ENCODE measurements at regions not wholly inside any gene's neighbourhood (a gene's known extent, or its start where the extent isn't known, plus 50 kb on each side); places are given as distances from the start of the nearest gene placed in this dataset.

- Histone ChIP-seq H3K27me3 (ENCODE audit: control insufficient read depth in 2 of 2, insufficient read depth in 2 of 2, low read length in 2 of 2) (no peaks in the 10 kb centered on the region), H3K4me1 (replicated peaks in 1 of 2; ENCODE audit: control insufficient read depth in 2 of 2, insufficient read depth in 2 of 2, low read length in 2 of 2) (no peaks in the 10 kb centered on the region), H3K9me3 (replicated peaks; ENCODE audit: control insufficient read depth, insufficient read depth, low read depth, low read length) (no peaks in the 10 kb centered on the region), H3K36me3 (ENCODE audit: control insufficient read depth, insufficient read depth, low read length) (no peaks in the 10 kb centered on the region), H4K20me1 (replicated peaks; ENCODE audit: control insufficient read depth, insufficient read depth, low read length) (no peaks in the 10 kb centered on the region), H3K79me2 (ENCODE audit: control insufficient read depth, insufficient read depth, low read length) (no peaks in the 10 kb centered on the region), H2AFZ (ENCODE audit: low read depth, low read length) (no peak overlapping the region), H3K4me2 (ENCODE audit: insufficient read depth, low read length) (no peak overlapping the region), H3K9me1 (ENCODE audit: control insufficient read depth, insufficient read depth, low read length) (no peaks in the 10 kb centered on the region), H3K27ac (ENCODE audit: extremely low read depth, low read depth, low read length) (no peak overlapping the region), H3K9ac (ENCODE audit: insufficient read depth in 1 of 2, low read depth in 2 of 2, low read length in 2 of 2) (no peak overlapping the region), H3K4me3 (no peak overlapping the region)
- intact Hi-C loops (cut with micrococcal nuclease): no loop called here
- CTCF ChIA-PET (ENCODE audit: low intra/inter-chr PET ratio): no interaction called here
- ATAC-seq (no peak), FAIRE-seq (no peak), DNase-seq (ENCODE audit: extremely low read depth in 1 of 4, low spot score in 3 of 4) (no peak)
- POLR2A ChIA-PET: no interaction called here
- 0% methylated on average over 2 of the region's 2 CpGs for WGBS (ENCODE audit: insufficient coverage, low coverage, missing lambda C conversion rate)
- TF ChIP-seq C11orf30 (IDR thresholded peaks at IDR 0.05; ENCODE audit: low read depth) (no peak), E2F1 (CRISPR knock-in tag; IDR thresholded peaks at IDR 0.05) (no peak), NFE2 (IDR thresholded peaks at IDR 0.05; ENCODE audit: low read depth) (no peak)
- in situ Hi-C loops (cut with MboI): no loop called here
- BruUV-seq (replicated peaks): no TSS peak
Measured at GRCh38 chr3:118380576-118380975, 654.1 kb downstream of the IGSF11 start.

GRCh38 chr3:118396491-118396890, 638.2 kb downstream of the IGSF11 start:
- Histone ChIP-seq H3K4me1 (replicated peaks in 1 of 2; ENCODE audit: control insufficient read depth in 2 of 2, insufficient read depth in 2 of 2, low read length in 2 of 2) (no peaks in the 10 kb centered on the region; a peak in 1 of 5 replicates), H3K9me1 (ENCODE audit: control insufficient read depth, insufficient read depth, low read length) (no peaks in the 10 kb centered on the region), H3K36me3 (ENCODE audit: control insufficient read depth, insufficient read depth, low read length) (no peaks in the 10 kb centered on the region), H3K79me2 (ENCODE audit: control insufficient read depth, insufficient read depth, low read length) (no peaks in the 10 kb centered on the region), H3K9ac (ENCODE audit: insufficient read depth in 1 of 2, low read depth in 2 of 2, low read length in 2 of 2) (no peak overlapping the region), H3K4me2 (ENCODE audit: insufficient read depth, low read length) (no peak overlapping the region), H3K27ac (ENCODE audit: extremely low read depth, low read depth, low read length) (no peak overlapping the region), H3K27me3 (ENCODE audit: control insufficient read depth in 2 of 2, insufficient read depth in 2 of 2, low read length in 2 of 2) (no peaks in the 10 kb centered on the region), H3K4me3 (no peak overlapping the region), H4K20me1 (replicated peaks; ENCODE audit: control insufficient read depth, insufficient read depth, low read length) (no peaks in the 10 kb centered on the region), H2AFZ (ENCODE audit: low read depth, low read length) (no peak overlapping the region), H3K9me3 (replicated peaks; ENCODE audit: control insufficient read depth, insufficient read depth, low read depth, low read length) (no peaks in the 10 kb centered on the region)
- in situ Hi-C loops (cut with MboI) (no loop called here), intact Hi-C loops (cut with micrococcal nuclease) (no loop called here)
- FAIRE-seq: no peak
- POLR2A ChIA-PET: interaction anchor here (0.6 kb wide), 1 partner anchor 12 kb away, joined by 5 read pairs; no protein-coding TSS in a partner anchor
- BruUV-seq (replicated peaks): no TSS peak
- CTCF ChIA-PET (ENCODE audit: low intra/inter-chr PET ratio): no interaction called here
- WGBS (ENCODE audit: insufficient coverage, low coverage, missing lambda C conversion rate): 0% methylated on average over 1 of the region's 1 CpG
- ATAC-seq: no peak
- no peak for DNase-seq (ENCODE audit: extremely low read depth in 1 of 4, low spot score in 3 of 4)
- no peak for TF ChIP-seq CHD7 (IDR thresholded peaks at IDR 0.05; ENCODE audit: low read depth, low read length)

All from K562 (cell line).